GM12873 (cell line): ENCODE measurements at regions not wholly inside any gene's neighbourhood (a gene's known extent, or its start where the extent isn't known, plus 50 kb on each side); places are given as distances from the start of the nearest gene placed in this dataset.

Experiments used
- TF ChIP-seq, protein P1 (sequence below): IDR thresholded peaks from 2 replicates; pipeline ENCODE4 v1.5.1; 2012; ENCODE audit warnings: low read depth, mild to moderate bottlenecking, moderate library complexity, low read length, control low read depth; ENCODE audit not compliant: insufficient read depth; ENCODE audit errors: missing control alignments

DNA sequence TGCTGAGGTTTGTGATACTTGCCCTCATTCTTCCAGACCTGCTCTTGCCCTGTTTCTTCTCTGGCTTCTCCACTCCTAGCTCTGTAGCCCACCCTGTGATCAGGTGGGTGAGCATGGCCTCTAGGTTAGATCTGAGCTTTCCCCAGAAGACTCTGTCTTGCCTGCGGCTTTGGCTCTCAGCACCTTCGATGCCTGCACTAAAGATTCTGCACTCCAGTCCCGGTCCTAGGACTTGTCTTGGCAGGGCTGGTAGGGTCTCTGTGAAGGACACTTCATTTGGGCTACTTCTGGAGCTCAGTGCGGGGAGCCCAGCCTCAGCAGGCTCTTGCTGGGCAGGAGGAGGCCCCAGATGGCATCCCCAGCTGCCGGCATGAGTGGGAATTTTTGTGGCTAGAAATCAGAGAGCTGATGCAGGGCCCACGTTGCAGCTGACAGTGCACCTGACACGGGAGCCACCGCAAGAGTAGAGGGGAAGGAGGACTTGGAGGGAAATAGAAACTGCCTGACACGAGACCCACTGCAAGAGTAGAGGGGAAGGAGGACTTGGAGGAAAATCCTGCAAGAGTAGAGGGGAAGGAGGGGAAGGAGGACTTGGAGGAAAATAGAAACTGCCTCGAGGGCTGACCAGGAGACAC, 226.9 kb upstream of the B3GAT1 start:
- TF ChIP-seq, protein P1, sequence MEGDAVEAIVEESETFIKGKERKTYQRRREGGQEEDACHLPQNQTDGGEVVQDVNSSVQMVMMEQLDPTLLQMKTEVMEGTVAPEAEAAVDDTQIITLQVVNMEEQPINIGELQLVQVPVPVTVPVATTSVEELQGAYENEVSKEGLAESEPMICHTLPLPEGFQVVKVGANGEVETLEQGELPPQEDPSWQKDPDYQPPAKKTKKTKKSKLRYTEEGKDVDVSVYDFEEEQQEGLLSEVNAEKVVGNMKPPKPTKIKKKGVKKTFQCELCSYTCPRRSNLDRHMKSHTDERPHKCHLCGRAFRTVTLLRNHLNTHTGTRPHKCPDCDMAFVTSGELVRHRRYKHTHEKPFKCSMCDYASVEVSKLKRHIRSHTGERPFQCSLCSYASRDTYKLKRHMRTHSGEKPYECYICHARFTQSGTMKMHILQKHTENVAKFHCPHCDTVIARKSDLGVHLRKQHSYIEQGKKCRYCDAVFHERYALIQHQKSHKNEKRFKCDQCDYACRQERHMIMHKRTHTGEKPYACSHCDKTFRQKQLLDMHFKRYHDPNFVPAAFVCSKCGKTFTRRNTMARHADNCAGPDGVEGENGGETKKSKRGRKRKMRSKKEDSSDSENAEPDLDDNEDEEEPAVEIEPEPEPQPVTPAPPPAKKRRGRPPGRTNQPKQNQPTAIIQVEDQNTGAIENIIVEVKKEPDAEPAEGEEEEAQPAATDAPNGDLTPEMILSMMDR: no peak

- TF ChIP-seq, protein P1: no peak
Observed at GRCh38 chr11:134637091-134638015, 225.3 kb upstream of the B3GAT1 start.

GRCh38 chr11:134636071-134636470, 224.0 kb upstream of the B3GAT1 start:
- TF ChIP-seq, protein P1: no peak

DNA sequence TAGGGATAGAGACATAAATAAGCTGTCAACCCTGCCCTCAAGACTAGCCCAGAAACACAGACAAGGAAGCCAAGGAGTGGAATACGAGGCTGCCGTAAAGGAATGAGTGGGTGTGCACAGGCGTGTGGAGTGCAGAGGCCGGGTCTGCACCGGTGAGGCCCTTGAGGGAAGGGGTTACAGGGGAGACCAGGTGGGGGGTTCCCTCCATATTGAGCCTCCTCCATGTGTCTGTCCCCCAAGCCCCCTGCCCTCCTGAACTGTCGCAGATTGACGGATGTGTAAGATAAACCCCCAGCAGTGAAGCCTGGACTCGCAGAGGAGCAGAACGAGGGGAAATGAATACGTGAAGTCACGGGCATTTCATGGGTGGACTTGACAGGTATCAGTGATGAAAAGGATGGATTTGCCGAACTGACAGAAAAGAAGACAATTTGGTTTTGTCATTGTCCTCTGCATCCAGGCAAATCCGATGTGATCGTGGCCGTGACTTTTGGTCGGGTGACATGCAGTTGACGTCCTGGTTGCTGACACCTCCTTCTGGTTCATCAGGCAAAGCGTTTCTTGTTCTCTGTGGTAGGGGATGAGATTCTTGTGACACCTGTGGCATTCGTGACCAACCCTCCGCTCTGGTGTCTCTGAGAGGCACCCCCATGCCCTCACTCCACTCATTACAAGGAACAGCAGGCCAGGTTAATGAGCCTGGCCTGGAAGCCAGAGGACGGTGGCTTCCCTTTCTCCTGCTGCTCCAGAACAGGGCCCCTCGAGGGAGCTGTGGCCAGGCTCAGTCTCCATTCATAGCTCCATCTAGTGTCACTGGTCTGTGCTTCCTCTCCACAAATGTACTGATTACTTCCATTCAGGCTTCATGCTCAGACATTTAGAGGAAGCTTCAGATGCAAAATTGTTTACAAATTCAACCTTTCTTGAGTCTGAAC, 223.1 kb upstream of the B3GAT1 start:
- TF ChIP-seq, protein P1: no peak

- TF ChIP-seq, protein P1: no peak
Observed at GRCh38 chr11:134633276-134633675, 221.2 kb upstream of the B3GAT1 start.

GRCh38 chr11:134632347-134633119, 220.5 kb upstream of the B3GAT1 start:
- TF ChIP-seq, protein P1: no peak
